Mesothelial cell of epicardium (in vitro differentiated cells): ENCODE measurements at regions not wholly inside any gene's neighbourhood (a gene's known extent, or its start where the extent isn't known, plus 50 kb on each side); places are given as distances from the start of the nearest gene placed in this dataset.

Source experiments
- DNase-seq, 2 experiments: peaks; one replicate each; pipeline ENCODE4 v3.0.0; 2021; ENCODE audit warnings: low spot score in 2 of 2; ENCODE audit not compliant: unreplicated experiment in 2 of 2
- H3K27ac Mint-ChIP-seq: 2 replicates; pipeline ENCODE4 v1.8.0; 2021; ENCODE audit warnings: mixed read lengths
- H3K27me3 Mint-ChIP-seq: 2 replicates; pipeline ENCODE4 v1.8.0; 2021; ENCODE audit warnings: low read depth, mixed read lengths
- H3K36me3 Mint-ChIP-seq: 2 replicates; pipeline ENCODE4 v1.8.0; 2021; ENCODE audit warnings: mixed read lengths
- H3K4me1 Mint-ChIP-seq: 2 replicates; pipeline ENCODE4 v1.8.0; 2021; ENCODE audit warnings: mixed read lengths
- H3K4me3 Mint-ChIP-seq: 2 replicates; pipeline ENCODE4 v1.8.0; 2021; ENCODE audit warnings: mild to moderate bottlenecking, moderate library complexity, mixed read lengths
- H3K9me3 Mint-ChIP-seq: 2 replicates; pipeline ENCODE4 v1.8.0; 2021; ENCODE audit warnings: mixed read lengths
- TF ChIP-seq, protein P1 (sequence below): fragments of 200-600 bp; sonication (generic); IDR thresholded peaks from one replicate; pipeline ENCODE4 v1.5.0; 2021; ENCODE audit warnings: antibody characterized with exemption; ENCODE audit not compliant: unreplicated experiment

DNA sequence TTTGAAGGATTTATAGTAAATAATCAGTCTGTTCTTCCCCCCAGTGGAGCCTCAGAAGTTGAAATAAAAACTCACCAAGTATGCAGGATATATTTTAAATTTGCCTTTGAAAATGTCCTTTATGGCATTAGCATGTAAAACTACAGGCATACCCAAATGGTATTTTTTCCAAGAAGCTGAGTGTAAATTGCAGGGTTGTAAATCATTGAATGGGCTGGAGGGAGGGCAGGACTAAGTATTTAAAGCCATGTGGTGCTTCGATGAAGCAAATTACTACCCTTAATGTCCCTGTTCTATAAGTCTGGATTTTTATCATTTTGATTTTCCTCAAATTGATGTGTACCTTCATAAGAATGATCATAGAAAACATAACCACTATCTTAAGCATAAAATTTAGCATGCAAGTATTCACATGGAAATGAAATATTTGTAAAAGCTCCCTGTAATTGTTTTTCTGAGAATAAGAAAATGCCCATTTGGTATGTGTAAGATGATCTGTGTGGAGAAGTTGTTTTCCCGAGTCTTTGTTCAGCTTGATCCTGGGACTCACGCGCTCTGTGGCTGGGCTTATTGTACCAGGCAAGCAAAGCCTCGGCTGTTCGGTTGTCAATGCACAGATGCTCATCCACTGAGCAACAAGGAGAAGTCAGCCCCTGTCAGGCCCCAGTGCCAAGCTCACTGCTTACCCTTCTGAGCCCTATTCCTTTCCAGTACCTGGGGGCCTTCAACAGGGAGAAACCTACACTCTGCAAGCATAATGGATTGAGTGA is 66.7 kb downstream of the CD164 start:
- peaks cover 9% of the 10 kb centered on the region for H3K4me1 Mint-ChIP-seq
- no peaks in the 10 kb centered on the region for H3K27me3 Mint-ChIP-seq
- H3K36me3 Mint-ChIP-seq: no peaks in the 10 kb centered on the region
- no peak overlapping the region for H3K4me3 Mint-ChIP-seq
- H3K9me3 Mint-ChIP-seq: no peaks in the 10 kb centered on the region
- DNase-seq: no peak
- no peak overlapping the region for H3K27ac Mint-ChIP-seq
- TF ChIP-seq, protein P1, sequence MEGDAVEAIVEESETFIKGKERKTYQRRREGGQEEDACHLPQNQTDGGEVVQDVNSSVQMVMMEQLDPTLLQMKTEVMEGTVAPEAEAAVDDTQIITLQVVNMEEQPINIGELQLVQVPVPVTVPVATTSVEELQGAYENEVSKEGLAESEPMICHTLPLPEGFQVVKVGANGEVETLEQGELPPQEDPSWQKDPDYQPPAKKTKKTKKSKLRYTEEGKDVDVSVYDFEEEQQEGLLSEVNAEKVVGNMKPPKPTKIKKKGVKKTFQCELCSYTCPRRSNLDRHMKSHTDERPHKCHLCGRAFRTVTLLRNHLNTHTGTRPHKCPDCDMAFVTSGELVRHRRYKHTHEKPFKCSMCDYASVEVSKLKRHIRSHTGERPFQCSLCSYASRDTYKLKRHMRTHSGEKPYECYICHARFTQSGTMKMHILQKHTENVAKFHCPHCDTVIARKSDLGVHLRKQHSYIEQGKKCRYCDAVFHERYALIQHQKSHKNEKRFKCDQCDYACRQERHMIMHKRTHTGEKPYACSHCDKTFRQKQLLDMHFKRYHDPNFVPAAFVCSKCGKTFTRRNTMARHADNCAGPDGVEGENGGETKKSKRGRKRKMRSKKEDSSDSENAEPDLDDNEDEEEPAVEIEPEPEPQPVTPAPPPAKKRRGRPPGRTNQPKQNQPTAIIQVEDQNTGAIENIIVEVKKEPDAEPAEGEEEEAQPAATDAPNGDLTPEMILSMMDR: no peak

DNA sequence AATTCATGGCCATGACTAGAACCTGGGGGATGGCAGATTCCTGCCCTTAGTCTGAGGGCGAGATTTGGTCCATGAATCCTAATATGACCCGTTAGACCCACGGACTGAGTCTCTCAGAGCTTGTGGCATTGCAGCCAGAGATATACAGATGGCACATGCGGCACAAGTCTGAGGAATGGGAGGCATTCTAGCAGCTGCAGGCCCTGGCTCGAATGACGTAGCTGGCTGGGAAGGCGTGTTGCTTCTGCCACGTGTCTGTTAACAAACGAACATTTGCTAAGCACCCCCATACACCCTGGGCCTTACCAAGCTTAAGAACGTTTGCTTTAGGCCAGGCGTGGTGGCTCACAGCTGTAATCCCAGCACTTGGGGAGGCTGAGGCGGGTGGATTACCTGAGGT is 68.0 kb downstream of the CD164 start:
- Mint-ChIP-seq H3K27ac (no peak overlapping the region), H3K4me3 (no peak overlapping the region), H3K27me3 (no peaks in the 10 kb centered on the region), H3K4me1 (peaks cover 9% of the 10 kb centered on the region), H3K36me3 (no peaks in the 10 kb centered on the region), H3K9me3 (no peaks in the 10 kb centered on the region)
- TF ChIP-seq, protein P1: no peak
- DNase-seq: no peak

DNA sequence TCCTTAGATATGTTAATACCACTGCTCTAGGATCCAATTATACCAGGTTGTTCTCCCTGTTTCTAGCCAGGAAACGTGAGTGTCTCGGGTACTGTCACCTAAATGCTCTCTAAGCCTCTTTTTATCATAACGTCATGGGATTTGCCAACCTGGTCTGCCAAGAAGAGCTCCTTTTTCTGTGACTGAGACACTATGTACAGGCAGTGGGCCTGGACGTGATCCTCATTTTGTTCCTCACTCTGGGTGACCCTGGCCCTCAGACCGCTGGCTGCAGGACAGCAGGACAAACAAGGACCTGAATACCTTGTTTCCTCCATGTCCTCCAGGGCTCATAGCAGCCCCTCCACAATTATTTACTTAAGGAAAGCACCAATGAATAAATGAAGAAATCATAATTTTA is 69.1 kb downstream of the CD164 start:
- TF ChIP-seq, protein P1: no peak
- H3K27ac Mint-ChIP-seq: no peak overlapping the region
- no peaks in the 10 kb centered on the region for H3K36me3 Mint-ChIP-seq
- peaks cover 9% of the 10 kb centered on the region for H3K4me1 Mint-ChIP-seq
- H3K27me3 Mint-ChIP-seq: no peaks in the 10 kb centered on the region
- no peaks in the 10 kb centered on the region for H3K9me3 Mint-ChIP-seq
- no peak overlapping the region for H3K4me3 Mint-ChIP-seq
- no peak for DNase-seq

DNA sequence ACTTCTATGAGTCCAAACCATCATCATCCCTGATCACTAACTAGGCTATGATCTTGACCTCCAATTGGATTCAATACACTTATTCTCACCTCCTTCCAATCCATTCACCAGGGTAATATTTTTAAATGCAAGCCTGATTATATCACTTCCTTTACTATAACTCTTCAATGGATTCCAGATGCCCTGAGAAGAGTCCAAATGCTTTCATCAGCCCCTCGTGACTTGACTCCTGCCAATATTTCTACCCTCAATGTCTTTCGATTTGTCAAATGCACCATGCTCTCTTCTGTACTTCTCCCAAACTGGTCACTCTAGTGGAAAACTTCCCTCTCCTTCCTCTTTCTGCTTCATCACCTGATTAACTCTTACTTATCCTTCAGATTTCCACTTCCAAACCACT is 70.8 kb downstream of the CD164 start:
- no peak for DNase-seq
- Mint-ChIP-seq H3K4me1 (peaks cover 9% of the 10 kb centered on the region), H3K36me3 (no peaks in the 10 kb centered on the region), H3K27me3 (no peaks in the 10 kb centered on the region), H3K27ac (no peak overlapping the region), H3K4me3 (no peak overlapping the region), H3K9me3 (no peaks in the 10 kb centered on the region)
- TF ChIP-seq, protein P1: no peak

DNA sequence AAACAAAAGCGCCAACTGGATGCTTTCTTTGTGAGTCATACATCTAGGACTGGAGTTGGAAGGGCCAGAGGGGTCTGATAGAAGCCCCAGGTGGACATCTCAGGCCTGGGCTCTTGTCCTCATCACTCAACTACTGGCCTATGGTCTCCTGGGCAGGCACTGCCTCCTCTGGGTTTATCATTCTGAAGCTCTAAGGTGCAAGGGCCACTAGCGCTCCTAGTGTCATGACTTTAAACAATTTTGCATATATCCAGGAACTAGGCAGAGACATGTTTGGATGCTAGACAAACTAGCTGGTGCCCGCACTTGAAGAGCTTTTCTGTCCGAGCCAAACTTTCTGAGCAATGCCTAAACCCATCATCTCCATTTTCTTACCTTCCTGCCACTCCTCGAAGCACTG is 72.3 kb downstream of the CD164 start:
- no peaks in the 10 kb centered on the region for H3K9me3 Mint-ChIP-seq
- peaks cover under 1% of the 10 kb centered on the region for H3K4me1 Mint-ChIP-seq
- TF ChIP-seq, protein P1: no peak
- H3K36me3 Mint-ChIP-seq: no peaks in the 10 kb centered on the region
- no peak overlapping the region for H3K27ac Mint-ChIP-seq
- no peaks in the 10 kb centered on the region for H3K27me3 Mint-ChIP-seq
- no peak overlapping the region for H3K4me3 Mint-ChIP-seq
- DNase-seq: no peak

DNA sequence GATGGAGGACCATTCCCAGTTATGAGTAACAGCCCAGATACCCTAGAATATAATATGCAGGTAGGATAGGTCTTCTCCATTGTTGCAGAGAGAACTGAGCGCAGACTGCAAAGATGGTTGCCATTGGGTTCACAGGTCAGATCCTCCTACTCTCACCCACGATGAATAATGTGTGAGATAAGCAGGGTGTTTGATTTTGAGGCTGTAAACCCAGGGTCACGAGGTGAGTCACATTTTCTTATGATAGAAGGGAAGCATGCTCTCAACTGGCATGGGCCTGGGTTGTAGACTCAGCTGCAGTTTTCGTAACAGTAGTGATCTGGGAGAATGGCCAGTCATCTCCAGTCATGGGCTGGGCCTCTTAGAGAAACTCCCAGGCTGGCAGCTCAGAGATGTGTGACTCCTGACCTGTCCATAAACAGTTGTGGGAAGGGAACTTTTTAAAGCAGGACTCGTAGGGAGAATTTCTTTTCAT is 74.2 kb downstream of the CD164 start:
- peaks cover 18% of the 10 kb centered on the region for H3K4me1 Mint-ChIP-seq
- H3K27ac Mint-ChIP-seq: no peak overlapping the region
- H3K9me3 Mint-ChIP-seq: no peaks in the 10 kb centered on the region
- TF ChIP-seq, protein P1: no peak
- no peaks in the 10 kb centered on the region for H3K36me3 Mint-ChIP-seq
- H3K4me3 Mint-ChIP-seq: no peak overlapping the region
- no peaks in the 10 kb centered on the region for H3K27me3 Mint-ChIP-seq
- DNase-seq: no peak
